ENCODE measurements at regions not wholly inside any gene's neighbourhood (a gene's known extent, or its start where the extent isn't known, plus 50 kb on each side); places are given as distances from the start of the nearest gene placed in this dataset.

DNA sequence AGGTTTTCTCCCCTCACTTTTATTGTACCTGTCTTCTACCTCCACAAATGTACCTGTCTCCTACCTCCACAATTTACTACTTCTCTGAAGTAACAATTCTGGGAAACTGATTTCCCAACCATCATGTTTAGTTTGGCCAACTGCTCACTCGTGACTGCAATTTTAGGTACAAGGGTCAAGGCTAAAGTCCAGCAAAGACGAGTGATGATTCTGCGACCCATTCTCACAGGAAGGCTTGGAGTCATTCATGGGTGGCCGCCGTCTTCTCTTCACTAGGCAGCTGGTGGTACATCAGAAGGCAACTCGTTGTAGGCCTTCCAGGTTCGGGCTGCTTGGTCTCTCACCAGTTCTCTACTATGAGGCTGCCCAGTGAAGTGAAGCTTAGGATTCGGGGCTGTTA is 483.8 kb upstream of the JARID2 start:
- TF ChIP-seq, protein P1, sequence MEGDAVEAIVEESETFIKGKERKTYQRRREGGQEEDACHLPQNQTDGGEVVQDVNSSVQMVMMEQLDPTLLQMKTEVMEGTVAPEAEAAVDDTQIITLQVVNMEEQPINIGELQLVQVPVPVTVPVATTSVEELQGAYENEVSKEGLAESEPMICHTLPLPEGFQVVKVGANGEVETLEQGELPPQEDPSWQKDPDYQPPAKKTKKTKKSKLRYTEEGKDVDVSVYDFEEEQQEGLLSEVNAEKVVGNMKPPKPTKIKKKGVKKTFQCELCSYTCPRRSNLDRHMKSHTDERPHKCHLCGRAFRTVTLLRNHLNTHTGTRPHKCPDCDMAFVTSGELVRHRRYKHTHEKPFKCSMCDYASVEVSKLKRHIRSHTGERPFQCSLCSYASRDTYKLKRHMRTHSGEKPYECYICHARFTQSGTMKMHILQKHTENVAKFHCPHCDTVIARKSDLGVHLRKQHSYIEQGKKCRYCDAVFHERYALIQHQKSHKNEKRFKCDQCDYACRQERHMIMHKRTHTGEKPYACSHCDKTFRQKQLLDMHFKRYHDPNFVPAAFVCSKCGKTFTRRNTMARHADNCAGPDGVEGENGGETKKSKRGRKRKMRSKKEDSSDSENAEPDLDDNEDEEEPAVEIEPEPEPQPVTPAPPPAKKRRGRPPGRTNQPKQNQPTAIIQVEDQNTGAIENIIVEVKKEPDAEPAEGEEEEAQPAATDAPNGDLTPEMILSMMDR (IDR thresholded peaks at IDR 0.05), result no peak
- DNase-seq, result no peak
- Histone ChIP-seq H3K27me3 (ENCODE audit: insufficient read depth in 3 of 3, low read length in 2 of 3) (no peaks in the 10 kb centered on the region), H3K27ac (no peak overlapping the region), H3K4me3 (no peak overlapping the region), H3K36me3 (ENCODE audit: insufficient read depth in 1 of 2, low read depth in 1 of 2) (no peaks in the 10 kb centered on the region), H3K4me1 (no peaks in the 10 kb centered on the region), H3K9me3 (no peaks in the 10 kb centered on the region)
- intact Hi-C loops (cut with DNase I), result no loop called here
- WGBS, 3 donors, result 90 to 97% (median 93%) methylated on average over 8 of the region's 8 CpGs
- ATAC-seq, result no peak

DNA sequence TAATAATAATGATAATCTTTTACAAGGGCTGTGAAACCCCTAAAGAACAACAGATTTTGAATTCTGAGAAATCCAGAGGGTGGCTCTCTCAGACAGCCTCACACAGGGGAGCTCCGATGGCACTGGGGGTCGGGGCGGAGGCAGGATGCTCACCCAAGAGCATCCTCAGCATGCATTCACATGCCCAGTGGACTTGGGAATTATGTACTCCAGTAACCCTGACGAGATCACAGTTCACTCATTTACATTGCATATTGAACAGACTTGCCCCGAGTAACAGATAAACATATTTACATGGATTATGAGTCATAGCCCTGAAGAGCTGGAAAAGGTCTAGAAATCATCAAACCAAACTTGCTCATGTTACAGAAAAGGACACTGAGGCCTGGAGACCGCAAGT is 482.7 kb upstream of the JARID2 start:
- no peak for ATAC-seq
- no peaks in the 10 kb centered on the region for H3K27me3 ChIP-seq (ENCODE audit: insufficient read depth in 3 of 3, low read length in 2 of 3)
- no peak for DNase-seq
- H3K27ac ChIP-seq, result no peak overlapping the region
- intact Hi-C loops (cut with DNase I), result no loop called here
- H3K4me1 ChIP-seq, result no peaks in the 10 kb centered on the region
- H3K9me3 ChIP-seq, result no peaks in the 10 kb centered on the region
- 80 to 81% (median 80%) methylated on average over 6 of the region's 6 CpGs for WGBS, 3 donors
- TF ChIP-seq, protein P1 (IDR thresholded peaks at IDR 0.05), result no peak
- H3K4me3 ChIP-seq, result no peak overlapping the region
- no peaks in the 10 kb centered on the region for H3K36me3 ChIP-seq (ENCODE audit: insufficient read depth in 1 of 2, low read depth in 1 of 2)

DNA sequence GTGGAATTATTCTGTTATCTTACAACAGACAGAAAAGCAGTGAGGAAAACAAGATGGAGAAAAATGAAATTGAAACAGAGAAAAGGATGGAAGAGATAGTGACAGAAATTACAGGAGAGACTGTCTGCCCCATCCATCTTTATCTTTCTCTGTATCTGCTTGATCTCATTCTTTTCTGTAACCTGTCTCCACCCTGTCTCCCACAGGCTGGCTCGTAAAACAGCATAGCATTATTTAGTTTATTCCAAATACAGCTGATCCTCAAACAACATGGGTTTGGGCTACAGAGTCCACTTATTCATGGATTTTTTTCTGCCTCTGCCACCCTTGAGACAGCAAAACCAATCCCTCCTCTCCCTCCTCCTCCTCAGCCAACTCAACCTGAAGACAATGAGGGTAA is 482.3 kb upstream of the JARID2 start:
- TF ChIP-seq, protein P1 (IDR thresholded peaks at IDR 0.05), result no peak
- no peak for ATAC-seq

DNA sequence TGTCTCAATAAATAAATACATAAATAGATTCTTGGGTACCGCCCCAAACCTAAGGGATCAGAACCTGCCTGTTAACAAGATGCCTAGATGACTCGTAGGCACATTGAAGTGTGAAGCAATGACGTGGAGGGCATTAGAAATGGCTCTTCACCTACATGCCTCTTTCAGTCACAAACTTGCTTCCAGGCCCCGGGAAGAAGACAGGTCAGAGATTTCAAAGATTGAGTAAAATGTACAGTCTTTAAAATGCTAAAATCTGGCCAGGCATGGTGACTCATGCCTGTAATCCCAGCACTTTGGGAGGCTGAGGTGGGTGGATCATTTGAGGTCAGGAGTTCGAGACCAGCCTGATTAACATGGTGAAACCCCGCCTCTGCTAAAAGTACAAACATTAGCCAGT is 480.8 kb upstream of the JARID2 start:
- Histone ChIP-seq H3K36me3 (ENCODE audit: insufficient read depth in 1 of 2, low read depth in 1 of 2) (no peaks in the 10 kb centered on the region), H3K27ac (no peak overlapping the region), H3K4me3 (no peak overlapping the region), H3K4me1 (no peaks in the 10 kb centered on the region), H3K9me3 (no peaks in the 10 kb centered on the region), H3K27me3 (ENCODE audit: insufficient read depth in 3 of 3, low read length in 2 of 3) (no peaks in the 10 kb centered on the region)
- no peak for ATAC-seq
- TF ChIP-seq, protein P1 (IDR thresholded peaks at IDR 0.05), result no peak
- intact Hi-C loops (cut with DNase I), result no loop called here
- DNase-seq, result no peak
- 89 to 98% (median 92%) methylated on average over 6 of the region's 6 CpGs for WGBS, 3 donors

More for the DNA sequence above, 482.3 kb upstream of the JARID2 start:
- DNase-seq, result no peak
- intact Hi-C loops (cut with DNase I), result no loop called here
- Histone ChIP-seq H3K4me1 (no peaks in the 10 kb centered on the region), H3K36me3 (ENCODE audit: insufficient read depth in 1 of 2, low read depth in 1 of 2) (no peaks in the 10 kb centered on the region), H3K27me3 (ENCODE audit: insufficient read depth in 3 of 3, low read length in 2 of 3) (no peaks in the 10 kb centered on the region), H3K4me3 (no peak overlapping the region), H3K9me3 (no peaks in the 10 kb centered on the region), H3K27ac (no peak overlapping the region)
- 91 to 100% (median 91%) methylated on average over 1 of the region's 1 CpG for WGBS, 3 donors

DNA sequence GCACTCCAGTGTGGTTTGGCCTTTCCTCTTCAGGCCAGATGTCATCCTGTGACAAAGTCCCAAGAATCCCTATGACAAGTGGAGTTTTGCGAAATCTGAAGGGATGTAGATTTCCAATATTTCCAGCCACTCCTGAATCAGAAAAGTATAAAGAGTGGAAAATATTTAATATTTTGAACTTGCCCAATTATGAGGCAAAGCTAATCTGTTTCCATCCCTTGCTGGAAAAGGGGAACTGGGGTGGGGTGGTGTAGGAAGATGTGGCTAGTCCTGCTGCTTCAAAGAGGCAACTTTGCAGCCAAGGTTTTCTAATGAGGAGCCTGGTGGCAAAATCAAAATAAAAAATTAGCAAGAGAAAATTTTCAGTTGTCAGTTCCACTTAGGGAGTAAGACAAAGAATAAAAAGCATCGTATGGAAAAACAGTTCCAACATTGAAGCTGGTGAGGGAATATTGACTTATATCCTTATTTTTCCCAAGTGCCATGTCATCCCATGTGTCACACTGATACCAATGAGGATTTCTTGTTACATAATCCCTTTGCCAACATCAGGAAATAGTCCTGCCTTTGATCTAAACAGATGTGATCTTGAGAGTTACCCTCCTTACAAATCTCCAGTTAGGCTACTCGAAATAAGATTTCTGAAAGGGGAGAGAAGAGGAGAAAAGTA is 480.0 kb upstream of the JARID2 start:
- intact Hi-C loops (cut with DNase I), result no loop called here
- TF ChIP-seq, protein P1 (IDR thresholded peaks at IDR 0.05), result no peak
- ATAC-seq (no peak), DNase-seq (no peak)
- 91 to 96% (median 95%) methylated on average over 3 of the region's 3 CpGs for WGBS, 3 donors
- Histone ChIP-seq H3K27me3 (ENCODE audit: insufficient read depth in 3 of 3, low read length in 2 of 3) (no peaks in the 10 kb centered on the region), H3K4me3 (no peak overlapping the region), H3K9me3 (no peaks in the 10 kb centered on the region), H3K4me1 (no peaks in the 10 kb centered on the region), H3K27ac (no peak overlapping the region), H3K36me3 (ENCODE audit: insufficient read depth in 1 of 2, low read depth in 1 of 2) (no peaks in the 10 kb centered on the region)
